WTC11 (cell line): ENCODE measurements at regions not wholly inside any gene's neighbourhood (a gene's known extent, or its start where the extent isn't known, plus 50 kb on each side); places are given as distances from the start of the nearest gene placed in this dataset.
"Not testable (repeated sequence)": the region's sequence is repeated elsewhere in the genome, so short reads cannot be mapped to it uniquely, and the experiment has no call there.

ENCODE experiments used
- ATAC-seq: fragments of 200-7000 bp; cut with Tn5 transposase; 2 replicates; pipeline ENCODE4 v1.10.0; 2021; ENCODE audit warnings: mild to moderate bottlenecking, moderate library complexity
- CTCF ChIA-PET: fragments of 300-600 bp; sonication (Branson Sonifier 250); formaldehyde crosslinking; loops from one replicate; lab custom pipeline; 2021; ENCODE audit warnings: antibody characterized with exemption; lab: Charles Lee
- POLR2A ChIA-PET: fragments of 350-600 bp; sonication (Branson Sonifier 250); formaldehyde crosslinking; loops from one replicate; lab custom pipeline; 2021; ENCODE audit warnings: antibody characterized with exemption; lab: Charles Lee
- DNase-seq: peaks from one replicate; pipeline ENCODE4 v3.0.0; 2021; ENCODE audit warnings: low spot score
- H3K27ac Mint-ChIP-seq: 2 replicates; pipeline ENCODE4 v1.8.0; 2021; ENCODE audit warnings: mixed read lengths
- H3K27me3 Mint-ChIP-seq: 2 replicates; pipeline ENCODE4 v1.8.0; 2021; ENCODE audit warnings: low read depth, mild to moderate bottlenecking, moderate library complexity, mixed read lengths
- H3K36me3 Mint-ChIP-seq: 2 replicates; pipeline ENCODE4 v1.8.0; 2021; ENCODE audit warnings: mixed read lengths
- H3K4me1 Mint-ChIP-seq: 2 replicates; pipeline ENCODE4 v1.8.0; 2022; ENCODE audit warnings: mixed read lengths
- H3K4me3 Mint-ChIP-seq: 2 replicates; pipeline ENCODE4 v1.8.0; 2021; ENCODE audit warnings: mild to moderate bottlenecking, moderate library complexity, mixed read lengths
- H3K9me3 Mint-ChIP-seq: 2 replicates; pipeline ENCODE4 v1.8.0; 2021; ENCODE audit warnings: mixed read lengths
- CREM ChIP-seq: sonication (generic); formaldehyde crosslinking; IDR thresholded peaks from 2 replicates; pipeline ENCODE4 v1.8.1; 2022; ENCODE audit warnings: mild to moderate bottlenecking, missing genetic modification reagents, moderate library complexity
- HMGA2 ChIP-seq: fragments of 250-450 bp; sonication (Bioruptor Pico); IDR thresholded peaks from 2 replicates; pipeline ENCODE4 v1.4.0; 2021; ENCODE audit warnings: mild to moderate bottlenecking, moderate library complexity
- IRF2 ChIP-seq: sonication (generic); formaldehyde crosslinking; IDR thresholded peaks from 2 replicates; pipeline ENCODE4 v1.8.0; 2022; ENCODE audit warnings: low read depth, missing genetic modification reagents, borderline replicate concordance
- SOX15 ChIP-seq: fragments of 250-450 bp; sonication (Bioruptor Pico); IDR thresholded peaks from 2 replicates; pipeline ENCODE4 v1.9.0; 2021; ENCODE audit warnings: mild to moderate bottlenecking
- TF ChIP-seq, protein P1 (sequence below): sonication (generic); formaldehyde crosslinking; IDR thresholded peaks from 2 replicates; pipeline ENCODE4 v1.8.1; 2023; ENCODE audit warnings: mild to moderate bottlenecking, missing genetic modification reagents
- TF ChIP-seq, protein P2 (sequence below): sonication (generic); formaldehyde crosslinking; IDR thresholded peaks from 2 replicates; pipeline ENCODE4 v1.8.1; 2022; ENCODE audit warnings: low read depth, missing genetic modification reagents, borderline replicate concordance
- TF ChIP-seq, protein P3 (sequence below): sonication (generic); formaldehyde crosslinking; IDR thresholded peaks from 2 replicates; pipeline ENCODE4 v1.8.1; 2023; ENCODE audit warnings: mild to moderate bottlenecking, moderate library complexity, missing genetic modification reagents
- TF ChIP-seq, protein P4 (sequence below): sonication (generic); formaldehyde crosslinking; IDR thresholded peaks from 2 replicates; pipeline ENCODE4 v1.8.0; 2022; ENCODE audit warnings: mild to moderate bottlenecking, missing genetic modification reagents
- TF ChIP-seq, protein P5 (sequence below): sonication (generic); formaldehyde crosslinking; IDR thresholded peaks from 2 replicates; pipeline ENCODE4 v1.8.1; 2022; ENCODE audit warnings: low read depth, mild to moderate bottlenecking, moderate library complexity, missing genetic modification reagents, borderline replicate concordance

DNA sequence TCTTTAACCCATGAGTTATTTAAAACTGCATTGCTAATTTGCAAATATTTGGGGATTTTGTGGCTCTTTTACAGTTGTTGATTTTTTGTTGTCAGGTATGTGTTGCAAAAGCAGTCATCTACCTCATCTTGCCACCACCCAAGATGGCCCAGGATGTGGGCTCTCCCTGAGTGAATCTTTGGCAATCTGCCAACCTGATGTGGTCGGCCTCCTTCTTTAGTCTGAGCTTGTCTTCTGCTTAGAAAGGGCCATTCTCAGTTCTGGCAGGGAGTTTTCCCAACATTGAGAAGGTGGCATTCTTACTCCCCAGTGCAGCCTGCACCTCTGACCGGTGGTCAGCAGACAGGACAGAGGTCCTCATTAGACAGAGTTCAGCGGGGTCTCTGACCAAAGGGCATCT is 957.2 kb downstream of the TUBA3C start:
- POLR2A ChIA-PET, H3K27ac Mint-ChIP-seq, H3K4me3 Mint-ChIP-seq, H3K27me3 Mint-ChIP-seq, CTCF ChIA-PET, ATAC-seq, DNase-seq, H3K4me1 Mint-ChIP-seq: not testable (repeated sequence)
- Mint-ChIP-seq H3K9me3 (peaks cover 58% of the 10 kb centered on the region), H3K36me3 (peaks cover 59% of the 10 kb centered on the region)

DNA sequence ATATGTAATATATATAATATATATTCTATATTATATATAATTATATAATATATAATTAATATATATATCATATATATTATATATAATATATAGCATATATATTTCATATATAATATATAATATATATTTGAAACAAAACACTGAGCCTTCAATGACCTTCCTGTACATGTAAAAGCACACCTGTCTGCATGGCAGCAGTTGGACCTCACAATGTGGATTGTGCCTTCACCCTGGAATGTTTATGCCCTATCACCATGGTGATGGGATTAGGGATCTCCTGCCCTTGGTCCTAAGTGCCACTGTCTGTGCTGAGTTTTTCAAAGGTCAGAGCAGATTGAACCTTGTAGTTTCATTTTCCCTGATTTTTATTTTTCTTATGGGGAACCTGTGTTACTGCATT is 966.9 kb downstream of the TUBA3C start:
- H3K27me3 Mint-ChIP-seq, CTCF ChIA-PET, H3K4me1 Mint-ChIP-seq: not testable (repeated sequence)
- TF ChIP-seq HMGA2, result peak; percentile 58; the same call in 1 of the 2 replicates
- TF ChIP-seq, all 79 proteins: peak for 1; not testable (repeated sequence) for 78
- H3K27ac Mint-ChIP-seq, DNase-seq, H3K4me3 Mint-ChIP-seq, ATAC-seq, POLR2A ChIA-PET: not testable (repeated sequence)
- peaks cover 34% of the 10 kb centered on the region for H3K9me3 Mint-ChIP-seq
- peaks cover 38% of the 10 kb centered on the region for H3K36me3 Mint-ChIP-seq

DNA sequence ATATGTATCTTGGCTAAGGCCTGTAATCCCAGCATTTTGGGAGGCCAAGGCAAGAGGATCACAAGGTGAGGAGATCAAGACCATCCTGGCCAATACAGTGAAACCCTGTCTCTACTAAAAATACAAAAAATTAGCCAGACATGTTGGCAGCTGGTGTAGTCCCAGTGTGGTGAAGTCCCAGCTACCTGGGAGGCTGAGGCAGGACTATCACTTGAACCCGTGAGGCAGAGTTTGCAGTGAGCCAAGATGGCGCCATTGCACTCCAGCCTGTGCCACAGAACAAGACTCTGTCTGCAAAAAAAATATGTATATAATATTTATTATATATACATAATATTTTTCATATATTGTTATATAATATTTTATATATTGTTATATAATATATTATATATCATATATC is 968.1 kb downstream of the TUBA3C start:
- ATAC-seq, H3K27me3 Mint-ChIP-seq, CTCF ChIA-PET, H3K27ac Mint-ChIP-seq, H3K4me3 Mint-ChIP-seq, DNase-seq, H3K4me1 Mint-ChIP-seq, POLR2A ChIA-PET: not testable (repeated sequence)
- Mint-ChIP-seq H3K36me3 (peaks cover 30% of the 10 kb centered on the region), H3K9me3 (peaks cover 26% of the 10 kb centered on the region)
- 0 out of 2 replicates have a peak, but pooled peaks have one; percentile 26 for TF ChIP-seq HMGA2

DNA sequence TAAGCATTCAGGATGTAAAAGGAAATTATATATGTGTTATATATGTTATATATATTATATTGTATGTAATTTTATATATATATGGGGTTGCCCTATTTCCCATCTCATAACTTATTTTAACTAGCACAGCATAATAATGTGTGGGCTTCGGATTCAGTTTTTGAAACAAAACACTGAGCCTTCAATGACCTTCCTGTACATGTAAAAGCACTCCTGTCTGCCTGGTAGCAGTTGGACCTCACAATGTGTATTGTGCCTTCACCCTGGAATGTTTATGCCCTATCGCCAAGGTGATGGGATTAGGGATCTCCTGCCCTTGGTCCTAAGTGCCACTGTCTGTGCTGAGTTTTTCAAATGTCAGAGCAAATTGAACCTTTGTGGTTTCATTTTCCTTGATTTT is 968.8 kb downstream of the TUBA3C start:
- DNase-seq (no peak), ATAC-seq (0 out of 2 replicates have a peak, but pooled peaks have one; percentile 22)
- CTCF ChIA-PET, result no interaction called here
- Mint-ChIP-seq H3K9me3 (peaks cover 26% of the 10 kb centered on the region), H3K27ac (no peak overlapping the region), H3K4me3 (no peak overlapping the region), H3K27me3 (peaks cover 4% of the 10 kb centered on the region), H3K4me1 (no peaks in the 10 kb centered on the region), H3K36me3 (peaks cover 27% of the 10 kb centered on the region)
- POLR2A ChIA-PET, result no interaction called here
- TF ChIP-seq, protein P1, sequence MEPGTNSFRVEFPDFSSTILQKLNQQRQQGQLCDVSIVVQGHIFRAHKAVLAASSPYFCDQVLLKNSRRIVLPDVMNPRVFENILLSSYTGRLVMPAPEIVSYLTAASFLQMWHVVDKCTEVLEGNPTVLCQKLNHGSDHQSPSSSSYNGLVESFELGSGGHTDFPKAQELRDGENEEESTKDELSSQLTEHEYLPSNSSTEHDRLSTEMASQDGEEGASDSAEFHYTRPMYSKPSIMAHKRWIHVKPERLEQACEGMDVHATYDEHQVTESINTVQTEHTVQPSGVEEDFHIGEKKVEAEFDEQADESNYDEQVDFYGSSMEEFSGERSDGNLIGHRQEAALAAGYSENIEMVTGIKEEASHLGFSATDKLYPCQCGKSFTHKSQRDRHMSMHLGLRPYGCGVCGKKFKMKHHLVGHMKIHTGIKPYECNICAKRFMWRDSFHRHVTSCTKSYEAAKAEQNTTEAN (CRISPR knock-in tag), result no peak
- TF ChIP-seq, protein P2, sequence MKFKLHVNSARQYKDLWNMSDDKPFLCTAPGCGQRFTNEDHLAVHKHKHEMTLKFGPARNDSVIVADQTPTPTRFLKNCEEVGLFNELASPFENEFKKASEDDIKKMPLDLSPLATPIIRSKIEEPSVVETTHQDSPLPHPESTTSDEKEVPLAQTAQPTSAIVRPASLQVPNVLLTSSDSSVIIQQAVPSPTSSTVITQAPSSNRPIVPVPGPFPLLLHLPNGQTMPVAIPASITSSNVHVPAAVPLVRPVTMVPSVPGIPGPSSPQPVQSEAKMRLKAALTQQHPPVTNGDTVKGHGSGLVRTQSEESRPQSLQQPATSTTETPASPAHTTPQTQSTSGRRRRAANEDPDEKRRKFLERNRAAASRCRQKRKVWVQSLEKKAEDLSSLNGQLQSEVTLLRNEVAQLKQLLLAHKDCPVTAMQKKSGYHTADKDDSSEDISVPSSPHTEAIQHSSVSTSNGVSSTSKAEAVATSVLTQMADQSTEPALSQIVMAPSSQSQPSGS (CRISPR knock-in tag), result no peak
- TF ChIP-seq IRF2 (CRISPR knock-in tag) (no peak), CREM (no peak), SOX15 (CRISPR knock-in tag) (no peak)
- TF ChIP-seq, protein P3, sequence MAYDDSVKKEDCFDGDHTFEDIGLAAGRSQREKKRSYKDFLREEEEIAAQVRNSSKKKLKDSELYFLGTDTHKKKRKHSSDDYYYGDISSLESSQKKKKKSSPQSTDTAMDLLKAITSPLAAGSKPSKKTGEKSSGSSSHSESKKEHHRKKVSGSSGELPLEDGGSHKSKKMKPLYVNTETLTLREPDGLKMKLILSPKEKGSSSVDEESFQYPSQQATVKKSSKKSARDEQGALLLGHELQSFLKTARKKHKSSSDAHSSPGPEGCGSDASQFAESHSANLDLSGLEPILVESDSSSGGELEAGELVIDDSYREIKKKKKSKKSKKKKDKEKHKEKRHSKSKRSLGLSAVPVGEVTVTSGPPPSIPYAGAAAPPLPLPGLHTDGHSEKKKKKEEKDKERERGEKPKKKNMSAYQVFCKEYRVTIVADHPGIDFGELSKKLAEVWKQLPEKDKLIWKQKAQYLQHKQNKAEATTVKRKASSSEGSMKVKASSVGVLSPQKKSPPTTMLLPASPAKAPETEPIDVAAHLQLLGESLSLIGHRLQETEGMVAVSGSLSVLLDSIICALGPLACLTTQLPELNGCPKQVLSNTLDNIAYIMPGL (CRISPR knock-in tag), result no peak
- TF ChIP-seq, protein P4, sequence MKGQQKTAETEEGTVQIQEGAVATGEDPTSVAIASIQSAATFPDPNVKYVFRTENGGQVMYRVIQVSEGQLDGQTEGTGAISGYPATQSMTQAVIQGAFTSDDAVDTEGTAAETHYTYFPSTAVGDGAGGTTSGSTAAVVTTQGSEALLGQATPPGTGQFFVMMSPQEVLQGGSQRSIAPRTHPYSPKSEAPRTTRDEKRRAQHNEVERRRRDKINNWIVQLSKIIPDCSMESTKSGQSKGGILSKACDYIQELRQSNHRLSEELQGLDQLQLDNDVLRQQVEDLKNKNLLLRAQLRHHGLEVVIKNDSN (CRISPR knock-in tag), result no peak
- TF ChIP-seq, protein P5, sequence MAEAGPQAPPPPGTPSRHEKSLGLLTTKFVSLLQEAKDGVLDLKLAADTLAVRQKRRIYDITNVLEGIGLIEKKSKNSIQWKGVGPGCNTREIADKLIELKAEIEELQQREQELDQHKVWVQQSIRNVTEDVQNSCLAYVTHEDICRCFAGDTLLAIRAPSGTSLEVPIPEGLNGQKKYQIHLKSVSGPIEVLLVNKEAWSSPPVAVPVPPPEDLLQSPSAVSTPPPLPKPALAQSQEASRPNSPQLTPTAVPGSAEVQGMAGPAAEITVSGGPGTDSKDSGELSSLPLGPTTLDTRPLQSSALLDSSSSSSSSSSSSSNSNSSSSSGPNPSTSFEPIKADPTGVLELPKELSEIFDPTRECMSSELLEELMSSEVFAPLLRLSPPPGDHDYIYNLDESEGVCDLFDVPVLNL (CRISPR knock-in tag), result no peak

DNA sequence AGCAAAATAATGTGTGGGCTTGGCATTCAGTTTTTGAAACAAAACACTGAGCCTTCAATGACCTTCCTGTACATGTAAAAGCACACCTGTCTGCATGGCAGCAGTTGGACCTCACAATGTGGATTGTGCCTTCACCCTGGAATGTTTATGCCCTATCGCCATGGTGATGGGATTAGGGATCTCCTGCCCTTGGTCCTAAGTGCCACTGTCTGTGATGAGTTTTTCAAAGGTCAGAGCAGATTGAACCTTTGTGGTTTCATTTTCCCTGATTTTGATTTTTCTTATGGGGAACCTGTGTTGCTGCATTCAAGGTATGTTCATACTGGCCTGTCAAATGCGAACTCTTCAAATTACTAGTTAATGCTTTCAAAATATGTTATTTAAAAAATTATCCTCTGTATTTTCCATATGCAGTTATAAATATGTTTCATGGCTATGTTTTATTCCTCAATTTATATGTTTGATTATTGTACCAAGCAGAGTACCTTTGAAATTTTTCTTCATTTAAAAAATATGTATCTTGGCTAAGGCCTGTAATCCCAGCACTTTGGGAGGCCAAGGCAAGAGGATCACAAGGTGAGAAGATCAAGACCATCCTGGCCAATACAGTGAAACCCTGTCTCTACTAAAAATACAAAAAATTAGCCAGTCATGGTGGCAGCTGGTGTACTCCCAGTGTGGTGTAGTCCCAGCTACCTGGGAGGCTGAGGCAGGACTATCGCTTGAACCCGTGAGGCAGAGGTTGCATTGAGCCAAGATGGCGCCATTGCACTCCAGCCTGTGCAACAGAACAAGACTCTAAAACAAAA is 969.7 kb downstream of the TUBA3C start:
- Mint-ChIP-seq H3K36me3 (peaks cover 20% of the 10 kb centered on the region), H3K9me3 (peaks cover 18% of the 10 kb centered on the region)
- CTCF ChIA-PET, result not testable (repeated sequence)

DNA sequence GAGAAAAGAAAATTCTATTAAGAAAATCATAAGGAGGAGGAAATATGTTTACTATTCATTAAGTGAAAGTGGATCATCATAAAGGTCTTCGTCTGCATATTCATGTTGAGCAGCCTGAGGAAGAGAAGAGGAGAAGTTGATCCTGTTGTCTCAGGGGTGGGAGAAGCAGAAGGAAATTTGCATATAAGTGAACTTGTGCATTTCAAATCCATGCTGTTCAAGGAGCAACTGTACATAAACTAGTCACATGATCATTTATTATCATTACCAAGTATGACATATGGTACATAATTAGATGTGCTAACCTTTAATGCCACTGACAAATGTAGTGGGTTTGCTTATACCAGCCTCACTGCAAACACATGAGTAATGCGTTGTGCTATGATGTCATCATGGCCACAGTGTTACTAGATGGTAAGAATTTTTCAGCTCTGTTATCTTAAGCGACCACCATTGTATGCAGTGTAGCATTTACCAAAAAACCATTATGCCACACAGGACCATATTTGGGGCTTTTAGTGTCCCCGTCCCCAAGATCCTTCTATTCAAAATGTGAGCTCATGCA is 976.9 kb downstream of the TUBA3C start:
- H3K4me1 Mint-ChIP-seq, H3K27me3 Mint-ChIP-seq, H3K27ac Mint-ChIP-seq, ATAC-seq, POLR2A ChIA-PET, H3K4me3 Mint-ChIP-seq, DNase-seq, CTCF ChIA-PET: not testable (repeated sequence)
- Mint-ChIP-seq H3K36me3 (peaks cover 31% of the 10 kb centered on the region), H3K9me3 (peaks cover 27% of the 10 kb centered on the region)

More for the DNA sequence above, 969.7 kb downstream of the TUBA3C start:
- H3K27ac Mint-ChIP-seq, POLR2A ChIA-PET, DNase-seq, H3K27me3 Mint-ChIP-seq, H3K4me3 Mint-ChIP-seq, H3K4me1 Mint-ChIP-seq: not testable (repeated sequence)
- ATAC-seq, result peak; percentile 85

DNA sequence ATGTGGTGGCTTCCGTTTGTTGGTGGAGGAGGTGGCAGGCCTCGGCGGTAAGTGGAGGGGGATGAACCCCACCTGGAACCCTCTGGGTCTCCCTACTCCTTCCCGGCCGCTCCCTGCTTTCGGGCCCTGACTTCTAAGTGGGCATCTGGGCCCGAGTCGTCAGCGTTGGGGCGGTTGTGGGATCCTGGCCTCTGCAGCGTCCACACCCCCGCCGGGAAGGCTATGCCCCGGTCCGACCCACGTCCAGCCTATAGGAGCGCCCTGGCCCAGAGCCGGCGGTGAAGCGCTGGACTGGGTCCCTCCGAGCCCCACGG is 986.3 kb downstream of the TUBA3C start:
- H3K36me3 Mint-ChIP-seq, result peaks cover 41% of the 10 kb centered on the region
- H3K27me3 Mint-ChIP-seq, result peaks cover 15% of the 10 kb centered on the region
- H3K4me3 Mint-ChIP-seq, ATAC-seq, POLR2A ChIA-PET, DNase-seq, H3K4me1 Mint-ChIP-seq, H3K27ac Mint-ChIP-seq, CTCF ChIA-PET: not testable (repeated sequence)
- peaks cover 40% of the 10 kb centered on the region for H3K9me3 Mint-ChIP-seq
